HG03432 (cell line): ENCODE measurements at regions not wholly inside any gene's neighbourhood (a gene's known extent, or its start where the extent isn't known, plus 50 kb on each side); places are given as distances from the start of the nearest gene placed in this dataset.

Experiments
- ATAC-seq: cut with Tn5 transposase; IDR thresholded peaks from one replicate; pipeline ENCODE4 v1.9.1; 2021; ENCODE audit warnings: mild to moderate bottlenecking, moderate library complexity; ENCODE audit not compliant: unreplicated experiment

DNA sequence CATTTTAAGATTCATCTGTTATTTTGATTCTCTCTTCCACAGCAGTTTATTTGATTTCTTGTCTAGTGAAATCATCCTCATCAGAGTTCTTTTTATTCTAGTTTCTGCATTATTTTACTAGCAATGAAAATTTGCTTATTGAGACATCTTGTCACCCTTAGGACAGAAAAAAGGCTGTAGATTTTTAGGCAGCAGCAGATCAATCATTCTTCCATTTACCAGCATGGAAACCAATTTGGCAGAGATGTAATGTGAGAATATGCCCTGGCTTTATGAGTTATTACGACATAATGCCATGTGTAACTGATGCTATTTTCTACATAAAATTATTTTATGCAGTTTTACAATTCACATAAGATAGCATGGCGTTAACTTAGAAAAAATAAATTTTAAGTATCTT, 688.6 kb upstream of the SLC10A2 start:
- no peak for ATAC-seq

DNA sequence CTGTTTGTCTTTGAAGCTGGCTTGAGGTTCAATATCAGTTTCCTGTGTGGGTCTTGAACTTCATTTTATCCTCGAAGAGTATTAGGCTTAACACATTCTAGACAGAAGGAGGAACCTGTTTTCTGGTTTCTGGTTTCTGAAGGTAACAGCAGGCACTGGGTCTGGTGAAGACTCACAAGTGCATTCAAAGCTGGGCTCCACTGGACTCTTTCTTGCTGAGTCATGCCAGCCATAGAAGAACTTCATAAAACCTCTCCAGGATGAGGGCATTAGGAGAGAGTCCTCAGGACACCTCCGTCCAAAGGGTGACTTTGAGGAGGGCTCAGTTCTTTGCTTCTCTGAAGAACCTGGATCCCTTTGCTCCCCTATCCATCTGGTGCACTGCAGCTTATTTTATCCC, 668.6 kb upstream of the SLC10A2 start:
- ATAC-seq = no peak

DNA sequence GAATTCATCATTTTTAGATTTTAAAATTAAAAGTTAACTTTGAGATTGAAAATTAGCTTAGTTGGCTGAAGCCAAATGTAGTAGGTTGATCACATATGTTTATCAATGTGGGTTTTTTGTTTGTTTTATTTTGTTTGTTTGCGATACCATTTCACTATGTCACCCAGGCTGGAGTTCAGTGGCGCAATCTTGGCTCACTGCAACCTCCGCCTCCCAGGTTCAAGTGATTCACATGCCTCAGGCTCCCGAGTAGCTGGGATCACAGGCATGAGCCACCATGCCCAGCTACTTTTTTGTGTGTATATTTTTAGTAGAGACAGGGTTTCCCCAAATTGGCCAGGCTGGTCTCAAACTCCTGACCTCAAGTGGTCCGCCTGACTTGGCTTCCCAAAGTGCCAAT, 665.7 kb upstream of the SLC10A2 start:
- ATAC-seq = no peak

DNA sequence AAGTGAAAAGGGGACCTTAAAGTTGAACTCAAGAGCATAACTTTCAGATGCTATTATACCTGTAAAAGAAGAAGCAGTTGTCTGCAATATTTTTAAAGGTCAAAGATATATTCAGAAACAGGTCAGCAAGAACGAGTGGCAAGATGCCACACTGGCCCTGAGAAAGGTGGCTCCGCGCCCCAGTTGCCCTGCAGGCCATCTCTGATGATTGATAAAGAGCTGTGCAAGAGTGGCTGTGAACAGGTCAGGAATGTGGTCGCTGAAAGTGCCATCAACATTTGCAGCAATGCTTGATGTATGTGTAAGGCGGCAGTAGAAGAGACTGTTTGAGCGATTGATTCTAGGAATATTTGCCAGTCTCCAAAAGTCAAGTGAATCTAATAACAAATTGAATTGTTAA, 664.2 kb upstream of the SLC10A2 start:
- no peak for ATAC-seq

DNA sequence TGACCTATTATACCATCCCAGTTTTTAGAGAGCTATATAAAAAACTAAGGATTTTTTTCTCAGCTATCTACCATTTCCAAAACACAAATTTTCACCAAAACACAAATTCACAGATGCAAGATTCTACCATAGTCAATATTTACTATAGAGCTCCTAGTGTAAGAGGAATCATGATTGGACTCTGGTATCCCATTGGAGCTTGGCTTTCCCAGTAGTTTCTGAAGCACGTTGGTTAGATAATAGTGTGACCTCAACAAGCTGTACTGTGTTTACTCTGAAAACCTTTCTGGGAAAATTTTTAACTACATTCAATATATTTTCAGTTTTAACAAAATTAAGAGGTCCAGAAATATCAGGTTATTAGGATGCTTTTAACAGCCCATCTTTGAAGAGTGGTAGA, 660.6 kb upstream of the SLC10A2 start:
- no peak for ATAC-seq

DNA sequence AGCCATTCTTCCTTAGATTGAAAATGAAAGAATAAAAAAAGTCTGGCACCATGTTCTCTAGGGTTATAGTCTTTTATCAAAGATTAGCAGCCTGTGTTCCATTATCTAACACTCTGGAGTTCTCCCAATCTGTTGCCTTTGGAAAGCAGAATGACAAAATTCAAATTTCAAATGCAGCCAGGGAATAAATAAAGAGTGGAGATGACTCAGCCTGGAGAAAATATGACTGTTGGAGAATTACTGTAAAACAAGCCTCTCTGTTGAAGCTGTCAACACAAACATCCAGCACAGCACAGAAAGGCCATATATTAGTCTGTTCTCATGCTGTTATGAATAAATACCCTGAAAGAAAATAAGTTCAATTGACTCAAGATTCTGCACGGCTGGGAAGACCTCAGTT, 650.5 kb upstream of the SLC10A2 start:
- ATAC-seq = no peak

DNA sequence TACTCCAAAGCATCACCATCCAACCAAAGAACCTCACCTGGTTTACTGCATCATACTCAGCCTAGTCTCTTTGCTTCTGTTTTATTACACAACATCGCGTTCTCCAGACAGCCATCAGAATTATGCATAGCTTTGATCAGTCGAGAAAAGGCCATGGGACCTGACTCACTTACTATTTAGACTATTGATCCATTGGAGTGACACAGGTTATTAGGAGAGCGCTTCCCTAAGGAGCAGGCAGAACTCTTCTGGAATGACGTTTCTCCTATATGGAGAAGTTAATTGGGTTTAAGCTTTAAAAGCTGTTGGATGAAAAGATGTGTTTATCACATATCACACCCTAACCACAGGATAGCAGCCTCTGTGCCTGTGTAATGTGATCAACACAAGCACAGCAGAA, 649.1 kb upstream of the SLC10A2 start:
- ATAC-seq = no peak

DNA sequence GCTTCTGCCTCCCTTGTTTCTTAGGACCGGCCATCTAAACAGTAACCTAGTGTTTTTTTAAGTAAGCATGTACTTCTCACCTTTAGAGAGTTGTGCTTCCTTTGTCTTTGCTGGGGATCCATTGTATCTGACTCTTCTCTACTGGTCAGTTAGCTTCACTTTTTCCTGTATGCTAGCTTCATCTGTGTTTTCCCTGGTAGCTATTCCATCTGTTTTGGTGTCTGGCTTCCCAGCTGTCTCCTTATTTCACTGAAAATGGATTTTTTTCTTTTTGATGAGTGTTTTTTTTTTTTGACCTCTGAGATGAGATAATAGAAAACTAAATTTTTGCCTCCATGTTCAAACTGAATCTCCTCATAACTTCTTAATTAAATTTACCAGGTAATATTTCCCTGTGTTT, 637.0 kb upstream of the SLC10A2 start:
- no peak for ATAC-seq

DNA sequence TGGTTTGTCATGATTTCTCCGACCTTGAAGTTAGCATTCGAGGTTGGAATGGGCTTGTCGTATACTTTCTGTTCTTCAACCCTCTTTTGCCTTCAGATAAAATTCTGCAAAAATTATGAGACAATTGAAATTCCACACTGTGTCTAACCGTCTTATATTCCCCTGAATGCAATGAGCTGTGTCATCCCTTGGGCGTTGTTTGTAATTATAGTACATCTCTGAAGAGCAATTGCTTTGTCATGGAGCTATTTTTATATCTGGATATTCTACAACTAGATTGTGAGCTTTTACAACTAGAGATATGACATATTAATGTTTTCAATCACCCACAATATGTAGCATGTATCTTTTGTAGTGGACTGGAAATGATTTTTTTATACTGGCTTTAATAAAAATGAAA, 631.8 kb upstream of the SLC10A2 start:
- no peak for ATAC-seq

DNA sequence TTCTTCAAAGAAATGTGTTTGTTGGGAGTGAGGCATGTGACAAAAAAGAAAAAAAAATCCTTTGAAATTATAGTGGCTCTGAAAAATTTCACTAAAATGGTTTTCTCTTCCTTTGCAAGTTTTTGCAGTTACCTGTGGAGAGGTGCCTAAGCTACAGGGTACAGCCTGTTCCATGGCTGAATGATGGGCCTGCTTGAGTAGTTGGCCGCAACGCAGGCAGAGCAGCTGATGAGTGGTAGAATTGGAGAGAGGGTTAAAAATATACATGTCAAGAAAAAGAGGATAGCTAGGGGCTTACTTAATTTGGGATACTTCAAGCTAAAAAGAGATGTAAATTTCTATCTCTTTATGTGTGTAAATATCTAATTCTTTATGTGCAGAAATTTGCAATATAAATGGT, 629.1 kb upstream of the SLC10A2 start:
- no peak for ATAC-seq

DNA sequence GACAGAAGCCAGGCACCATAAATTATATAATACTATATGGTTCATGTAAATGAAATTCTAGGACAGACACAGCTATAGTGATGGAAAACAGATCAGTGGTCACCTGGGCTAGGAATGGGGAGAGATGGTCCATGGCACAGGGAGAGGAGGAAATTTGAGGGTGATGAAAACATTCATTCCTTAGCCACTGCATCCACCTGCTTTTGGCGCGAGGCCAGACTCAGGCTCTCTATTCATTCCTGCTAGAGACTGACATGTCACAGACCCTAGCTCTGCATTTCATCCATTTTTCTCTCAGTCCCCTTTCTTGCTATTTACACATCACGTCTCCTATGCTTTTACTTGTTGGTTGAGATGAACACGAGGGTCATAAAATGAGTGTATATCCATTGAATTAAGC, 628.3 kb upstream of the SLC10A2 start:
- ATAC-seq = no peak

DNA sequence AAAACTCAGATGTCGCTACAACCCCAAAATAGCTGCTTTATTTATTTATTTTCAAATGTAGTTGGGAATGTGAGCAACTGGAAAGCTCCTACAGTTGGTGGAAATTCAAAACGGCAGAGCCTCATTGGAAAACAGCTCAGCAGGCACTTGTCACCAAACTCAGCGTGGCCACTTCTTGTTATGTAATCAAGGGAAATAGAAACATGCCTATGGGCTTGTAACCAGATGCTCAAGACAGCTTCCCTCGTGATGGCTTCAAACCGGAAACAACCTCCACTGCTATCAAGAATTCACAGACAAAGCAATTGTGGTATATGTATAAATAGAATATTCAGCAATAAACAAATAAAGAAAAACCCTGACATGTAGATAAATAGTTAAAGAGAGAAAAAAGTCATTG, 627.8 kb upstream of the SLC10A2 start:
- ATAC-seq = no peak

DNA sequence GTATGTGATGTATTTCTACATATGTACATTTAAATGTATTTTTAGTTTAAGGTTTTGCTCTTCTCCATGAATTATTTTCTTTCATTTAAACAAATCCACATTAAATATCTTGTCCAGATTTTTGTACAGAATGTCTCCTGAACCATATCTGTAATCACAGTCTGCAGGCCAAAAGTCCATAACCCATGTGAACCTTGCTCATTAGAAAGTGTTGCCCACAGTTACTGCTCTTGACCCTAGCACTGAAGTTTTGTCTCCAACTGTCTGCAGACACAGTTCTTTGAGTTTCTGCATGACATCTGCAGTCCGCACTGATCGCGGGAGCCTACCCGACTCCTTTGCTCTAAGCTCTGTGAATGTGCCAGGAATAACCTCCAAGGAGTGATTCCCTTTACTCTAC, 626.2 kb upstream of the SLC10A2 start:
- no peak for ATAC-seq

DNA sequence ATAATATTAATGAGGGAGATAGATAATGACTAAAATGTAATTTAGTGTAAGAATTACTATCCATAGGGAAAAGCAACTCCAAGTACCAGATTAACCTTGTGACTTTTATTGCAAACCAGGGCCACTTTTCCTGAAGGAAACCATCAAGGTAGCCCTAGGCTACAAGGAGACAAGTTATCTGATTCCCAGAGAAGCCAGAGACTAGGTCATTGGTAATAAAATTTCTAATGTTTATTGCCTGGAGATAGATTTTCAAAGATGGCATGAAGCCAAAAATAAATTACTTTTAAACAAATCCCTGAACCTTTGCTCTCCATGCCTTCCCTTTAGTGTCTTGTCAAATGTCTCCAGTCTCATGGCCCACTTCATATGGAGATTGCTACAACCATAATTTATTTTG, 610.1 kb upstream of the SLC10A2 start:
- ATAC-seq = no peak

DNA sequence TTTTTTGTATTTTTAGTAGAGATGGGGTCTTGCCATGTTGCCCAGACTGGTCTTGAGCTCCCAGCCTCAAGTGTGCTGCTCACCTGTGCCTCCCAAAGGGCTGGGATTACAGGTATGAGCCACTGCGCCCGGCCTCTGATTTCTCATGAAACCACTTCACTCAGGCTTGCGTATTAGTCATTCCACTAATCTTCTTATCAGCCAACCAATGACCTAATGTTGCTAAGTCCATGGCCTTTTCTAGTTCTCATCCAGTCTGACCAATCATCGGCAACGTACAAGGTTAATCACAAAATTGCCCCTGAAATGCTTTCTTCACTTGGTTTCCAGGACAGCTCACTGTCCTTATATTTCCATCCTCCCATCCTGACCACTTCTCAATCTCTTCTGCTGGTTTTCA, 605.3 kb upstream of the SLC10A2 start:
- no peak for ATAC-seq

DNA sequence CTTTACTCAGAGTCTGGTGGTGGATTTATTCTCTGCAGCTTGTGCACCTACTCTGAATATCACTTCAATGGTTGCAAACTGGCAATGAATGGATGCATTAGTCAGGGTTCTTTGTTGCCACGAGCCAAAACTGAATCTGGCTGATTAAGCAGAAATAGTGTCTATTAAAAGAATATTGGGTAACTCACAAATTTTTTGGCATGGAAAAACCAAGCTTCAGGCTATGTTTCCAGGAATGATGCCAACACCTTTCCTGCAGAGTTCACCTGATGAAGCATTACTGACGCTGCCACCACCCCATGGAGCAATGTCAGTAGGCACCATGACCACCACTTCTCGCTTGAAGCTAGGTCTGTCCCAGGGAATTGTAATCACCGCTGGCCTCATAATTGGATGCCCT, 597.8 kb upstream of the SLC10A2 start:
- ATAC-seq = no peak

DNA sequence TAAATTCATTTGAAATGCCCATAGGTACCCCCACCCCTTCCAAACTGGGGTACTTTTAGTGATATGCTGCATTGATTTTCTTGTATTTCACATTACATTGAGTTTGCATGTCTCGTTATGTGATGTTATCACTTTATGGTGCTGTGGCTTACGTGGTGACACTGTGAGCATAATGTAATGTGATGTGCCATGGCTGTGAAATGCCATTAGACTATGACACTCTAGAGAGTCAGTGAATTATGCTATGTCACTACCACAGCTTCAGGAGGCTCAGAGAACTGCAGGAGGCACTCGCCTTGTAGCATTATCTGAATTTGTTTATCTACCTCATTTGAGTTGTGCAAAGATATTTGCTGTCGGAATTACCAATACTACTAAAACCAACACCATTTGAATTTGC, 590.1 kb upstream of the SLC10A2 start:
- ATAC-seq = no peak

DNA sequence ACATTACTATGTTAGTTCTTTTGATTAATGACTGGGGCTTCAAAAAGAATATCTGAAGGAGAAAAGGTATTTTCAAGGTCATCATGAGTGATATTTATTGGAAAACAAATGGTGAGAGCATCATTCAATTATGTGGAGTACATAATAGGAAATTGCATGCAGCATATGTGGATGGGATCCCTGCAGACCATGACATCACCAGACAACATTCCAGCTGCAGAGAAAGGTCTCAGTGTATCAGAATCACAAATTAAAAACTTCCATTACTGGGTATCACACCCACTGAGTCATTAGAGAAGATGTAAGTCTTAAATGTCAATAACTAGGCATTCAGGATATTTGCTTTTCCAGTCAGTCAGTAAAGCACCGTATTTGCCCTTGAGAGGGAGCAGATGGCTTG, 574.4 kb upstream of the SLC10A2 start:
- ATAC-seq = no peak

DNA sequence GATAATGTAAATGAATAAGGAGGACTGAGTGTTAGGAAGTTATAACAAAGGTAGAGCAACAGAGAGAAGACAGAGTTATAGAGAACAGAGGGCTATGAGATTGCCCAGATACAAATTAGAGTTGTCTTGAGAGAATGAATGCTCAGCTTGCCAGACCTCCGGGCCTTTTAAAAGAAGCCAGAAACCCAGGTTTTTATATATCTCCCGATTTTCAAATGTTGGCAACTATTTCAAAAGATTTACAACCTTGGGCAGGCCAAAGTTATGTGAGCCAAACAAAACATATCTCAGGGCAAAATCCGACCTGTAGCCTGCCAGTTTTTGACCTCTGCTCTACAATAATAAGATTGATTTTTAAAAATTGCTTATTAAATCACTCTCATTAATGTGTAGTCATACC, 573.1 kb upstream of the SLC10A2 start:
- no peak for ATAC-seq

DNA sequence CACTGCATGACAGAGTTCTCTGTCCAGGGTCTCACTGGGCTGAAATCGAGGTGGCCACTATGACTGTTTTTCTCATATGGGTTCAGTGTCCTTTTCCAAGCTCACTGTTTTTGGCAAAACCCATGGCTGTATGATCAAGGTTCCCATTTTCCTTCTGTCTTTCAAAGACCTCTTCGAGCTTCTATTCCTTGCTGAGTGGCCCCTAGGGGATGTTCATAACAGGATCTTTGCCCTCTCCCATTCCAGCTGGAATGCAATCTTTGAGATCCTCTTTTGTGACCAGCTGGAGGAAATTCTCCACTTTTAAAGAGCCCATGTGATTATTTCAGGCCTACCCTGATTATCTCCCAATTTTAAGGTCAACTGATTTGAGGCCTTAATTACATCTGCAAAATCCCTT, 572.5 kb upstream of the SLC10A2 start:
- no peak for ATAC-seq

DNA sequence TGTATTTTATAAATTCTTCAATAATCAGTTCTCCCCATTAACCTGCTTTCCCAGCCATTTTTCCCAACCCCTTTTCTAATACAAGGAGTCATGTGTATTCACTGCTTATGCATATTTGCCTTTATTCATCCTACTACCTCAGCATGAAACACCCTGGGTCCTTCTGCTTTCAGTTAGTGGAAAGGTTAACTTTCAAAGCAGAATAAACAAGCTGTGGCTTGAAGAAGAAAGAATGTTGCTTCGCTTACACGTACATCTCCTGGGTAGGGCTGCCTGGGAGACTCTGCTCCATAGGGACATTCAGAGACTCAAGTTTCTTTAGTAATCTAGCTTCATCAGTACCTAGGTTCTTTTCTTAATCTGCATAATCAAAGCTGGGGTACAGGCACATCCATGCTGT, 567.8 kb upstream of the SLC10A2 start:
- no peak for ATAC-seq

DNA sequence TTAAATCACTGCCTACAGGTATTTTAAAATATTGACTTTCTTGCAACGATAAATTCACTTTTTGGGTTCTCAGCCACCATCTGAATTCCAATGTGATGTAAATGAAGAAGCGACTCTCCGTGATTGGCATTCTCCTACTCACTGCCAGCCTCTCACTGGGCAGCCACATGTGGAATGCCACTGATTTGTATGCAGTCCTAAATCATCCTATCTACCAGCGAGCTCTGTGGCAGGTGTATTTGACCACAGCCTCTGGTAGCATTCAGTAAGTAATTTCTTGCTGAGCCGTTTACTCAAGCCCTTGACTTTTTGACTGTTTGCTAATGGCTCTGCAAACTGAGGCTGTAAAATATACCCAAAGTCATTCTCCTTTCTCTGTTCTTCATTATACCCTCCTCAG, 559.0 kb upstream of the SLC10A2 start:
- no peak for ATAC-seq

DNA sequence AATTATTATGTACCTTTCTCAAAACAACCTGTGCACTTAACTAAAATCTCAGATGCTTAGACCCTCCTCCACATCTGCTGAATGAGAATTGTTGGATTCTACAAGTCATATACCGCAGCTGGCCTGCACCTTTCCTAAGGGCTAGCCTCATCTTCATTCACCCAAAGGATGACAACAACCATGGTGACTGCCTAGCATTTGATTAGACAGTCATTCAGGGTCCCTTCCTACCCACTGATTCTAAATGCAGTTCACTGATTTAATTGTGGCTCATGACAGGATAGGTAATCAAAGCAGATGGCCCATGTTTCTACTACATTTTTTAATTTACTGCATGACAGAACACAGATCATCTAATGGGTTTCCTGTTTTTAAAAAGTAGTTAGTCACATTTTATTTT, 551.9 kb upstream of the SLC10A2 start:
- no peak for ATAC-seq

DNA sequence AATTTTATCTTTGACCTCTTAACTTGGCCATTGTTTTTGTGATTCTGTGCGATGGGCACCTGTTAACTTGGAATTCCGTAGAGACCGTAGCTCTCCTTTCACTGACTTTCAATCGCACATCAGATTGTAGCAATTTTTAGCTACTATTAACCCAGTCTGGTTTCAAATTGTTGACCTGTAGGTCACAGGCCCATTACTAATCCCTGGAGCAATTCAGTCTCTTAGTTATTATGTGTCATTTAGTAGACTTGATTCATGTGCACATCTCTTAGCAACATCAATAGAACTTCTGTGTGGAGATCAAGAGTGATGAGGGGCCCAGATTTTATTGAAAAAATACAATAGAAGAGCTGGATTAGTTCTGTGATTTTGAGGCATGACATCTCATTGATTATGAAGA, 549.6 kb upstream of the SLC10A2 start:
- ATAC-seq = no peak
